GM21786 (cell line): ENCODE measurements at regions not wholly inside any gene's neighbourhood (a gene's known extent, or its start where the extent isn't known, plus 50 kb on each side); places are given as distances from the start of the nearest gene placed in this dataset.
"Not testable (repeated sequence)": the region's sequence is repeated elsewhere in the genome, so short reads cannot be mapped to it uniquely, and the experiment has no call there.

Source experiments
- ATAC-seq: cut with Tn5 transposase; IDR thresholded peaks from one replicate; pipeline ENCODE4 v1.9.1; 2021; ENCODE audit not compliant: unreplicated experiment

GRCh38 chr3:177611752-177612334 is 414.6 kb upstream of the TBL1XR1 start:
- ATAC-seq: no peak

- no peak for ATAC-seq
These were observed 416.6 kb upstream of the TBL1XR1 start for GRCh38 chr3:177613901-177614300.

- ATAC-seq: no peak
These were observed 417.7 kb upstream of the TBL1XR1 start for GRCh38 chr3:177615015-177615414.

GRCh38 chr3:177618873-177619733 is 421.8 kb upstream of the TBL1XR1 start:
- no peak for ATAC-seq

- ATAC-seq: no peak
These were observed 422.8 kb upstream of the TBL1XR1 start for GRCh38 chr3:177620073-177620472.

GRCh38 chr3:177622520-177622919 is 425.2 kb upstream of the TBL1XR1 start:
- ATAC-seq: no peak

GRCh38 chr3:177622982-177623617 is 425.8 kb upstream of the TBL1XR1 start:
- no peak for ATAC-seq

- no peak for ATAC-seq
These were observed 427.5 kb upstream of the TBL1XR1 start for GRCh38 chr3:177624528-177625495.

- ATAC-seq: no peak
These were observed 428.8 kb upstream of the TBL1XR1 start for GRCh38 chr3:177626045-177626444.

GRCh38 chr3:177628095-177628719 is 430.9 kb upstream of the TBL1XR1 start:
- not testable (repeated sequence) for ATAC-seq

GRCh38 chr3:177629276-177629675 is 432.0 kb upstream of the TBL1XR1 start:
- no peak for ATAC-seq

- no peak for ATAC-seq
These were observed 436.5 kb upstream of the TBL1XR1 start for GRCh38 chr3:177633671-177634207.

- ATAC-seq: not testable (repeated sequence)
These were observed 438.4 kb upstream of the TBL1XR1 start for GRCh38 chr3:177635601-177636106.

- ATAC-seq: no peak
These were observed 443.2 kb upstream of the TBL1XR1 start for GRCh38 chr3:177640319-177640965.

- ATAC-seq: no peak
These were observed 443.9 kb upstream of the TBL1XR1 start for GRCh38 chr3:177641206-177641605.

- no peak for ATAC-seq
These were observed 444.9 kb upstream of the TBL1XR1 start for GRCh38 chr3:177642042-177642803.

- no peak for ATAC-seq
These were observed 445.5 kb upstream of the TBL1XR1 start for GRCh38 chr3:177642804-177643125.

GRCh38 chr3:177646749-177647148 is 449.5 kb upstream of the TBL1XR1 start:
- no peak for ATAC-seq

GRCh38 chr3:177647341-177647740 is 450.1 kb upstream of the TBL1XR1 start:
- ATAC-seq: no peak
